ENCODE measurements at regions not wholly inside any gene's neighbourhood (a gene's known extent, or its start where the extent isn't known, plus 50 kb on each side); places are given as distances from the start of the nearest gene placed in this dataset.

DNA sequence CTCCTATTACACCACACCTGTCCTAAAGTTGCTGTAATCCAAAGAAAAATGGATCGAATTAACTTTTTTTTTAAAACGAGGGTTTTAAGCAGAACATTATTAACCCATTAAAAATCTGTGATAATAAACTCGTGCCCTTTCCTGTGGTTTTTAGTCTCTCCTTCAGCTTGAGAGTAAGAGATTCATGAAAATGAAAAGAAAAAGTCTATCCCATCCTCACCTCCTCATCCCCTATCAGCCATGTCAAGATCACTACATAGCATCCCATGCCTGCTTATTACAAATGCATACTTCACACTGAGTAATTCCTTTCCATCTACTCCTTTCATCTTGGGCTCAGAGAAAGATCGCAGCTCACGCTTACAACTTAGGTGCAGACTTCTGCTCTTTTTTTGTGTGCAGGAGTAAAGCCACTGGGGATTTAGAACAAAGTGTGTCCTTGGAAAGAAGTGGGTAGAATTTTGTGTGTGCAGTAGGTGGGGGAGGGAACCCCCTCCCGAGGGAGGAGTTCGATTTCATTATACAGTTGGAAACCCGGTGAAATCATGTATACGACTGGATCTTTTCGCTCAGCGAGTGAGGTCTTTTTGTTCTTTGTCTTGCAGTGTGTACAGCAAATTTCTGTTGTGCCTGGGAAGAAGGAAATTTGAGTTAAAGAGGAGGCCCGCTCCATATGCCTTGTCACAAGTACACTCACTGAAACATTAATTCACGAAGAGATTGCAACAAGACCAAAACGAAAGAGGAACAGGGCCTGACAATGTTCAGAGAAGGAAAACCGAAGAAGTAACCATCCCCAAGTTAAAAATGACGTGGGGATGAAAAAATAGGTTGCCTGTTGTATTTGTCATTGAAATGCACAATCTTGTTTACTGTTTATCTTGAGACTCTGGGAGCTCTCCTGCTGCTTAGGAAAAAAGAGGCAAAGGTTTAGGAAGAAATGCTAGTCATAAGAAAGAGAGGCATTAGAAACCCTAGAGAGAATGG is 146.5 kb upstream of the ZNF217 start:
- H3K23ac ChIP-seq (ENCODE audit: low read length in 2 of 2) = no peak overlapping the region

GRCh38 chr20:53738945-53739798 is 145.5 kb upstream of the ZNF217 start:
- H2BK5ac ChIP-seq (ENCODE audit: low read depth, low read length, poor library complexity, severe bottlenecking) = no peak overlapping the region
- H2AFZ ChIP-seq (ENCODE audit: low read depth, low read length) = no peak overlapping the region
- H3K4me3 ChIP-seq (ENCODE audit: insufficient read depth in 1 of 2, low read depth in 1 of 2, low read length in 2 of 2) = peak overlapping the region in 1 of 2 experiments; percentile 65
- H3K14ac ChIP-seq (ENCODE audit: low read length in 2 of 2) = no peak overlapping the region
- no peak overlapping the region for H3K18ac ChIP-seq (ENCODE audit: low read depth in 1 of 2, low read length in 2 of 2)
- no peaks in the 10 kb centered on the region for H3K36me3 ChIP-seq (ENCODE audit: control insufficient read depth in 1 of 2, insufficient read depth in 2 of 2, low read depth in 1 of 2, low read length in 2 of 2)
- peak overlapping the region; percentile 6 to 63 for H2BK12ac ChIP-seq (ENCODE audit: low read length in 2 of 2)
- no peak overlapping the region for H4K8ac ChIP-seq (ENCODE audit: low read length)
- no peak overlapping the region for H2BK15ac ChIP-seq (ENCODE audit: low read depth, poor library complexity, severe bottlenecking)
- peak overlapping the region in 1 of 2 experiments; percentile 82 for H3K4ac ChIP-seq (ENCODE audit: low read depth in 1 of 2, low read length in 2 of 2)
- no peak overlapping the region for H4K91ac ChIP-seq (ENCODE audit: low read length)
- H3K79me1 ChIP-seq (replicated peaks; ENCODE audit: low read length, poor library complexity, severe bottlenecking) = no peaks in the 10 kb centered on the region
- H3K4me2 ChIP-seq (ENCODE audit: low read length, poor library complexity, severe bottlenecking) = peak overlapping the region; percentile 59
- no peaks in the 10 kb centered on the region for H3K9me3 ChIP-seq (ENCODE audit: control insufficient read depth, low read length)
- WGBS = 49% methylated on average over 11 of the region's 11 CpGs
- H3K27me3 ChIP-seq (ENCODE audit: control insufficient read depth in 1 of 2, insufficient read depth in 1 of 2, low read length in 2 of 2) = no peaks in the 10 kb centered on the region
- H3K23ac ChIP-seq (ENCODE audit: low read length in 2 of 2) = no peak overlapping the region
- peaks cover 9% of the 10 kb centered on the region for H3K4me1 ChIP-seq (ENCODE audit: control insufficient read depth, insufficient read depth, low read depth, low read length)
- H3K9ac ChIP-seq (ENCODE audit: low read length) = peak overlapping the region; percentile 90
- H2AK5ac ChIP-seq (ENCODE audit: low read length, severe bottlenecking) = peak overlapping the region; percentile 14
- DNase-seq = peak; percentile 48
- peak overlapping the region; percentile 88 for H3K27ac ChIP-seq (ENCODE audit: low read length, poor library complexity, severe bottlenecking)
- H2BK120ac ChIP-seq (ENCODE audit: low read depth, low read length) = peak overlapping the region; percentile 61

More for the DNA sequence above, 146.5 kb upstream of the ZNF217 start:
- Histone ChIP-seq H3K27me3 (ENCODE audit: control insufficient read depth in 1 of 2, insufficient read depth in 1 of 2, low read length in 2 of 2) (no peaks in the 10 kb centered on the region), H3K4ac (ENCODE audit: low read depth in 1 of 2, low read length in 2 of 2) (peak overlapping the region in 1 of 2 experiments; percentile 54), H3K9me3 (ENCODE audit: control insufficient read depth, low read length) (no peaks in the 10 kb centered on the region), H4K91ac (ENCODE audit: low read length) (no peak overlapping the region), H2BK5ac (ENCODE audit: low read depth, low read length, poor library complexity, severe bottlenecking) (peak overlapping the region; percentile 9), H3K4me1 (ENCODE audit: control insufficient read depth, insufficient read depth, low read depth, low read length) (peaks cover 8% of the 10 kb centered on the region), H3K18ac (ENCODE audit: low read depth in 1 of 2, low read length in 2 of 2) (peak overlapping the region; percentile 6 to 56), H2BK15ac (ENCODE audit: low read depth, poor library complexity, severe bottlenecking) (no peak overlapping the region), H3K79me1 (replicated peaks; ENCODE audit: low read length, poor library complexity, severe bottlenecking) (no peaks in the 10 kb centered on the region), H2BK120ac (ENCODE audit: low read depth, low read length) (peak overlapping the region; percentile 64), H3K14ac (ENCODE audit: low read length in 2 of 2) (no peak overlapping the region), H2AK5ac (ENCODE audit: low read length, severe bottlenecking) (no peak overlapping the region), H3K4me2 (ENCODE audit: low read length, poor library complexity, severe bottlenecking) (peak overlapping the region; percentile 45), H4K8ac (ENCODE audit: low read length) (peak overlapping the region; percentile 62), H2BK12ac (ENCODE audit: low read length in 2 of 2) (no peak overlapping the region), H3K27ac (ENCODE audit: low read length, poor library complexity, severe bottlenecking) (peak overlapping the region; percentile 33), H2AFZ (ENCODE audit: low read depth, low read length) (peak overlapping the region; percentile 36), H3K36me3 (ENCODE audit: control insufficient read depth in 1 of 2, insufficient read depth in 2 of 2, low read depth in 1 of 2, low read length in 2 of 2) (no peaks in the 10 kb centered on the region), H3K4me3 (ENCODE audit: insufficient read depth in 1 of 2, low read depth in 1 of 2, low read length in 2 of 2) (peak overlapping the region in 1 of 2 experiments; percentile 9), H3K9ac (ENCODE audit: low read length) (peak overlapping the region; percentile 90)
- WGBS = 39% methylated on average over 15 of the region's 16 CpGs
- DNase-seq = peak; percentile 69

DNA sequence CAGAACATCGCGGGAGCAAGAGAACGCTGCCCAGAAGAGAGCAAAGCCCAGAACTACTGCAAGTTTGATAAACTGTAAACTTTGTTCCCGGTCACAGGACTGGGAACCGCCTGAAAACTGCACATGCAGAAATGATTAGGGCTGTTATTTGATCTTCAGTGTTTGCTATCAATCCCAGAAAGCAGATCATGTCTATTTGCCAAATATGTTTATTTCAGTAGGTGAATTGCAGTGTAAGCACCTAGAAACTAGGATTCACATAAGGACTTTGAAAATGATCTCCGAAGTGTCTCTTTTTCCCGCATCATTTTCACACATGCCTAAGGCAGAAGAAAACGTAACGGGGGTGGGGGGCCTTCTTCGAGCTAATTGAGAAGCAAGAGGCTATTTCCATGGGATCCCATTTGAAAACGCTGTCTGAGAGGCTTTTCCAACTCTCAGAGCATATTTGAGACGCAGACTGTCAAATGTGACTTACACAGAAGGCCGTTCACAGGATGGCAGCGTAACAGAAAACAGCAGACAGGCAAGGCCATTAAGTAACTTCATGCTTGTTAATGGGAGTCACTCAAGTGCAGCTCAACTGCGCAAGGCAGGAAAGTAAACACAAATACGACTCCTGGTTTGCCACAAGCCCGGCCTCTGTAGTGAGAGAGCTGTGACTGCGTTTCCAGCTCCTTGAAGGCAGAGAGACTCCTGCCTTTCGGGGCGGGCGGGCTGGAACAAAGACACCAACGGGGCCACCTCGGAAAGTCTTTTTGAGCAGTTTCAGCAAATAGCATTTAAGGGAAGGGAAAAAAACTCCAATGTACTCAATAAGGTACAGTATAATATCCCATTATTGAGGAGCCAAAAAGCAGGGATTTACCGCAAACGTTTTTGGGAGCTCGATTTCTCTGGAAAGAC is 144.7 kb upstream of the ZNF217 start:
- Histone ChIP-seq H3K27ac (ENCODE audit: low read length, poor library complexity, severe bottlenecking) (peak overlapping the region; percentile 88), H3K4me1 (ENCODE audit: control insufficient read depth, insufficient read depth, low read depth, low read length) (peaks cover 9% of the 10 kb centered on the region), H3K36me3 (ENCODE audit: control insufficient read depth in 1 of 2, insufficient read depth in 2 of 2, low read depth in 1 of 2, low read length in 2 of 2) (no peaks in the 10 kb centered on the region), H4K8ac (ENCODE audit: low read length) (peak overlapping the region; percentile 72), H3K4me3 (ENCODE audit: insufficient read depth in 1 of 2, low read depth in 1 of 2, low read length in 2 of 2) (peak overlapping the region in 1 of 2 experiments; percentile 65), H2BK15ac (ENCODE audit: low read depth, poor library complexity, severe bottlenecking) (no peak overlapping the region), H3K4me2 (ENCODE audit: low read length, poor library complexity, severe bottlenecking) (peak overlapping the region; percentile 59), H3K27me3 (ENCODE audit: control insufficient read depth in 1 of 2, insufficient read depth in 1 of 2, low read length in 2 of 2) (no peaks in the 10 kb centered on the region), H3K9ac (ENCODE audit: low read length) (peak overlapping the region; percentile 90), H3K4ac (ENCODE audit: low read depth in 1 of 2, low read length in 2 of 2) (peak overlapping the region in 1 of 2 experiments; percentile 87), H2AFZ (ENCODE audit: low read depth, low read length) (no peak overlapping the region), H4K91ac (ENCODE audit: low read length) (peak overlapping the region; percentile 15), H2BK120ac (ENCODE audit: low read depth, low read length) (peak overlapping the region; percentile 64), H3K9me3 (ENCODE audit: control insufficient read depth, low read length) (no peaks in the 10 kb centered on the region), H3K23ac (ENCODE audit: low read length in 2 of 2) (no peak overlapping the region), H3K79me1 (replicated peaks; ENCODE audit: low read length, poor library complexity, severe bottlenecking) (no peaks in the 10 kb centered on the region), H2BK12ac (ENCODE audit: low read length in 2 of 2) (peak overlapping the region; percentile 67 to 89), H2BK5ac (ENCODE audit: low read depth, low read length, poor library complexity, severe bottlenecking) (no peak overlapping the region), H2AK5ac (ENCODE audit: low read length, severe bottlenecking) (no peak overlapping the region), H3K18ac (ENCODE audit: low read depth in 1 of 2, low read length in 2 of 2) (peak overlapping the region; percentile 59 to 89), H3K14ac (ENCODE audit: low read length in 2 of 2) (no peak overlapping the region)
- peak; percentile 99 for DNase-seq
- WGBS = 22% methylated on average over 22 of the region's 26 CpGs
